Thyroid gland (tissue), 4 donors: ENCODE measurements at regions not wholly inside any gene's neighbourhood (a gene's known extent, or its start where the extent isn't known, plus 50 kb on each side); places are given as distances from the start of the nearest gene placed in this dataset.
A peak's percentile ranks its signal among the peaks of the same experiment; 100 is the strongest.

Source experiments
- DNase-seq, 2 donors: peaks; one replicate each; pipeline ENCODE4 v3.0.0-alpha.2; 2019
- H3K27ac ChIP-seq, 3 donors: fragments of 200-600 bp; sonication (generic); 1 replicate in 2 of 3; 2 replicates in 1 of 3; pipeline ENCODE4 v1.5.1; 2016 to 2019; ENCODE audit warnings: mild to moderate bottlenecking in 1 of 3, moderate library complexity in 1 of 3
- H3K27me3 ChIP-seq: fragments of 200-600 bp; sonication (generic); one replicate; pipeline ENCODE4 v1.5.1; 2019
- H3K36me3 ChIP-seq, 2 donors: fragments of 200-600 bp; sonication (generic); one replicate each; pipeline ENCODE4 v1.5.1; 2016 to 2019
- H3K4me1 ChIP-seq, 2 donors: fragments of 200-600 bp; sonication (generic); one replicate each; pipeline ENCODE4 v1.5.1; 2017 to 2019
- H3K4me3 ChIP-seq, 3 donors: fragments of 200-600 bp; sonication (generic); replicated peaks in 1 of 3; 1 replicate in 2 of 3; 2 replicates in 1 of 3; pipeline ENCODE4 v1.5.1; 2016; ENCODE audit warnings: mild to moderate bottlenecking in 1 of 3
- H3K9me3 ChIP-seq: fragments of 200-600 bp; sonication (generic); one replicate; pipeline ENCODE4 v1.5.1; 2017
- CTCF ChIP-seq, 6 experiments: fragments of 200-600 bp in 3 of 6; fragments of 450-650 bp in 3 of 6; sonication (generic) in 3 of 6; IDR thresholded peaks; one replicate each; pipeline ENCODE4 v1.5.1; 2016 to 2019; ENCODE audit warnings: antibody characterized with exemption in 6 of 6, mild to moderate bottlenecking in 2 of 6, inconsistent platforms in 1 of 6, moderate library complexity in 1 of 6
- POLR2A ChIP-seq, 2 donors: fragments of 450-650 bp; IDR thresholded peaks; one replicate each; pipeline ENCODE4 v1.6.1; 2017; ENCODE audit warnings: antibody characterized with exemption in 2 of 2, mild to moderate bottlenecking in 2 of 2, moderate library complexity in 1 of 2
- WGBS, 2 donors: methylation state at CpG; one replicate each; pipeline ENCODE4 v1.1.5; 2017; 5-methylcytosine and 5-hydroxymethylcytosine counted together
- intact Hi-C: fragments of 100-400 bp; cut with DNase I; formaldehyde crosslinking; loops from one replicate; pipeline ENCODE4 v1.15.1; 2023

- intact Hi-C loops, result no loop called here
- H3K27me3 ChIP-seq, result no peaks in the 10 kb centered on the region
- no peaks in the 10 kb centered on the region for H3K4me1 ChIP-seq
- no peaks in the 10 kb centered on the region for H3K36me3 ChIP-seq
- H3K4me3 ChIP-seq, result no peak overlapping the region
- TF ChIP-seq POLR2A (IDR thresholded peaks at IDR 0.05) (no peak), CTCF (IDR thresholded peaks at IDR 0.05) (no peak)
- H3K9me3 ChIP-seq, result no peaks in the 10 kb centered on the region
- no peak overlapping the region for H3K27ac ChIP-seq
- 85 to 90% methylated on average over 2 of the region's 2 CpGs for WGBS, 2 donors
- no peak for DNase-seq
Observed at GRCh38 chr15:91678003-91678402, 175.5 kb upstream of the SLCO3A1 start.

GRCh38 chr15:91679447-91679846 lies 174.1 kb upstream of the SLCO3A1 start:
- no peak for TF ChIP-seq POLR2A (IDR thresholded peaks at IDR 0.05)
- peak in 1 of 6 experiments; percentile 30 for TF ChIP-seq CTCF (IDR thresholded peaks at IDR 0.05)
- Histone ChIP-seq H3K27ac (no peak overlapping the region), H3K27me3 (no peaks in the 10 kb centered on the region), H3K9me3 (no peaks in the 10 kb centered on the region), H3K36me3 (no peaks in the 10 kb centered on the region), H3K4me1 (no peaks in the 10 kb centered on the region), H3K4me3 (no peak overlapping the region)
- DNase-seq, result peak in 1 of 2 donors; percentile 17
- WGBS, 2 donors, result 70 to 77% methylated on average over 2 of the region's 2 CpGs
- intact Hi-C loops, result no loop called here

- WGBS, 2 donors, result 91 to 93% methylated on average over 1 of the region's 1 CpG
- TF ChIP-seq POLR2A (IDR thresholded peaks at IDR 0.05) (no peak), CTCF (IDR thresholded peaks at IDR 0.05) (no peak)
- intact Hi-C loops, result no loop called here
- H3K36me3 ChIP-seq, result no peaks in the 10 kb centered on the region
- H3K4me1 ChIP-seq, result no peaks in the 10 kb centered on the region
- no peak for DNase-seq
- no peak overlapping the region for H3K4me3 ChIP-seq
- no peaks in the 10 kb centered on the region for H3K9me3 ChIP-seq
- no peaks in the 10 kb centered on the region for H3K27me3 ChIP-seq
- no peak overlapping the region for H3K27ac ChIP-seq
Observed at GRCh38 chr15:91685436-91685835, 168.1 kb upstream of the SLCO3A1 start.

GRCh38 chr15:91688811-91689210 lies 164.7 kb upstream of the SLCO3A1 start:
- WGBS, 2 donors, result 91 to 97% methylated on average over 3 of the region's 3 CpGs
- H3K27me3 ChIP-seq, result no peaks in the 10 kb centered on the region
- no peak for DNase-seq
- H3K4me1 ChIP-seq, result no peaks in the 10 kb centered on the region
- no peak overlapping the region for H3K27ac ChIP-seq
- intact Hi-C loops, result no loop called here
- no peaks in the 10 kb centered on the region for H3K9me3 ChIP-seq
- no peak for TF ChIP-seq POLR2A (IDR thresholded peaks at IDR 0.05)
- no peak for TF ChIP-seq CTCF (IDR thresholded peaks at IDR 0.05)
- no peak overlapping the region for H3K4me3 ChIP-seq
- H3K36me3 ChIP-seq, result no peaks in the 10 kb centered on the region

GRCh38 chr15:91689377-91689776 lies 164.1 kb upstream of the SLCO3A1 start:
- 85 to 87% methylated on average over 6 of the region's 6 CpGs for WGBS, 2 donors
- H3K27ac ChIP-seq, result no peak overlapping the region
- H3K9me3 ChIP-seq, result no peaks in the 10 kb centered on the region
- intact Hi-C loops, result no loop called here
- no peaks in the 10 kb centered on the region for H3K36me3 ChIP-seq
- TF ChIP-seq POLR2A (IDR thresholded peaks at IDR 0.05) (no peak), CTCF (IDR thresholded peaks at IDR 0.05) (no peak)
- no peak for DNase-seq
- no peaks in the 10 kb centered on the region for H3K4me1 ChIP-seq
- no peak overlapping the region for H3K4me3 ChIP-seq
- no peaks in the 10 kb centered on the region for H3K27me3 ChIP-seq
